Liver (tissue), 8 donors: ENCODE measurements at regions not wholly inside any gene's neighbourhood (a gene's known extent, or its start where the extent isn't known, plus 50 kb on each side); places are given as distances from the start of the nearest gene placed in this dataset.

Experiments used
- DNase-seq: peaks from one replicate; pipeline ENCODE4 v3.0.0-alpha.2; 2017; ENCODE audit warnings: low spot score
- H3K27ac ChIP-seq, 2 donors: one replicate each; pipeline ENCODE4 v1.7.0; 2013; ENCODE audit warnings: inconsistent platforms in 2 of 2, low read length in 2 of 2, control low read depth in 1 of 2, low read depth in 1 of 2, mild to moderate bottlenecking in 1 of 2
- H3K27me3 ChIP-seq, 4 donors: one replicate each; pipeline versions ENCODE4 v1.6.1 to v1.7.0; 2013; ENCODE audit warnings: low read length in 3 of 4, inconsistent platforms in 1 of 4, mild to moderate bottlenecking in 1 of 4, moderate library complexity in 1 of 4; ENCODE audit not compliant: control insufficient read depth in 4 of 4, insufficient read depth in 4 of 4
- H3K36me3 ChIP-seq, 4 donors: one replicate each; pipeline versions ENCODE4 v1.6.1 to v1.7.0; 2013; ENCODE audit warnings: low read length in 3 of 4, mild to moderate bottlenecking in 3 of 4, low read depth in 1 of 4, moderate library complexity in 1 of 4; ENCODE audit not compliant: control insufficient read depth in 4 of 4, insufficient read depth in 3 of 4
- H3K4me1 ChIP-seq, 4 donors: one replicate each; pipeline versions ENCODE4 v1.6.1 to v1.7.0; 2013; ENCODE audit warnings: low read length in 3 of 4, mild to moderate bottlenecking in 3 of 4, moderate library complexity in 1 of 4; ENCODE audit not compliant: control insufficient read depth in 4 of 4, insufficient read depth in 4 of 4
- H3K4me3 ChIP-seq, 3 donors: one replicate each; pipeline versions ENCODE4 v1.6.1 to v1.7.0; 2013; ENCODE audit warnings: low read length in 3 of 3, control low read depth in 1 of 3, low read depth in 1 of 3, mild to moderate bottlenecking in 1 of 3
- H3K9ac ChIP-seq, 2 donors: one replicate each; pipeline ENCODE4 v1.7.0; 2013; ENCODE audit warnings: low read length in 2 of 2, mild to moderate bottlenecking in 2 of 2, moderate library complexity in 2 of 2, control low read depth in 1 of 2, low read depth in 1 of 2
- H3K9me3 ChIP-seq, 4 donors: one replicate each; pipeline versions ENCODE4 v1.6.1 to v1.7.0; 2013; ENCODE audit warnings: low read length in 3 of 4; ENCODE audit not compliant: control insufficient read depth in 4 of 4
- ATF3 ChIP-seq: IDR thresholded peaks from 2 replicates; pipeline ENCODE4 v1.6.1; 2016; ENCODE audit warnings: antibody characterized with exemption
- EGR1 ChIP-seq, 2 donors: IDR thresholded peaks; 2 replicates each; pipeline ENCODE4 v1.6.1; 2016 to 2018; ENCODE audit warnings: antibody characterized with exemption in 2 of 2, low read depth in 2 of 2
- FOXA1 ChIP-seq: IDR thresholded peaks from 2 replicates; pipeline ENCODE4 v1.6.1; 2016; ENCODE audit warnings: antibody characterized with exemption
- FOXA2 ChIP-seq: IDR thresholded peaks from 2 replicates; pipeline ENCODE4 v1.6.1; 2016; ENCODE audit warnings: antibody characterized with exemption
- GABPA ChIP-seq, 2 donors: IDR thresholded peaks in 1 of 2; conservative IDR thresholded peaks in 1 of 2; 2 replicates each; pipeline ENCODE4 v1.6.1; 2016; ENCODE audit warnings: antibody characterized with exemption in 2 of 2, mild to moderate bottlenecking in 1 of 2, moderate library complexity in 1 of 2
- HNF4A ChIP-seq, 2 donors: conservative IDR thresholded peaks; 2 replicates each; pipeline ENCODE4 v1.6.1; 2016; ENCODE audit warnings: antibody characterized with exemption in 2 of 2, mild to moderate bottlenecking in 2 of 2
- HNF4G ChIP-seq: IDR thresholded peaks from 2 replicates; pipeline ENCODE4 v1.6.1; 2016; ENCODE audit warnings: antibody characterized with exemption
- JUND ChIP-seq, 2 donors: IDR thresholded peaks; 2 replicates each; pipeline ENCODE4 v1.6.1; 2016; ENCODE audit warnings: antibody characterized with exemption in 2 of 2
- MAX ChIP-seq: IDR thresholded peaks from 2 replicates; pipeline ENCODE4 v1.6.1; 2016; ENCODE audit warnings: antibody characterized with exemption
- NR2F2 ChIP-seq: IDR thresholded peaks from 2 replicates; pipeline ENCODE4 v1.6.1; 2016; ENCODE audit warnings: antibody characterized with exemption
- RAD21 ChIP-seq, 2 donors: IDR thresholded peaks; 2 replicates each; pipeline ENCODE4 v1.6.1; 2016; ENCODE audit warnings: antibody characterized with exemption in 2 of 2, mild to moderate bottlenecking in 2 of 2
- RXRA ChIP-seq, 2 donors: IDR thresholded peaks; 2 replicates each; pipeline ENCODE4 v1.6.1; 2017 to 2018; ENCODE audit warnings: antibody characterized with exemption in 2 of 2, mild to moderate bottlenecking in 1 of 2
- SP1 ChIP-seq: IDR thresholded peaks from 2 replicates; pipeline ENCODE4 v1.6.1; 2018; ENCODE audit warnings: antibody characterized with exemption, mild to moderate bottlenecking
- TAF1 ChIP-seq: conservative IDR thresholded peaks from 2 replicates; pipeline ENCODE4 v1.6.1; 2016; ENCODE audit warnings: antibody characterized with exemption, mild to moderate bottlenecking
- YY1 ChIP-seq: IDR thresholded peaks from 2 replicates; pipeline ENCODE4 v1.6.1; 2016; ENCODE audit warnings: antibody characterized with exemption, mild to moderate bottlenecking
- WGBS: extraction: QIAGEN DNeasy Blood & Tissue Kit; methylation state at CpG from one replicate; pipeline ENCODE4 v1.1.7; 2013; 5-methylcytosine and 5-hydroxymethylcytosine counted together
- TF ChIP-seq, protein P1 (sequence below): IDR thresholded peaks from 2 replicates; pipeline ENCODE4 v1.6.1; 2016; ENCODE audit warnings: antibody characterized with exemption
- TF ChIP-seq, protein P2 (sequence below): IDR thresholded peaks from 2 replicates; pipeline ENCODE4 v1.6.1; 2016; ENCODE audit warnings: antibody characterized with exemption, mild to moderate bottlenecking
- TF ChIP-seq, protein P3 (sequence below): fragments of 150-350 bp; IDR thresholded peaks from 2 replicates; pipeline ENCODE4 v1.5.1; 2017; ENCODE audit warnings: improper control_type of control experiment, low read depth, low read length; ENCODE audit not compliant: missing input control
- donor health status: healthy.
- donor health status: healthy.
- donor health status: healthy.
- donor health status: healthy.
- donor health status: healthy.

DNA sequence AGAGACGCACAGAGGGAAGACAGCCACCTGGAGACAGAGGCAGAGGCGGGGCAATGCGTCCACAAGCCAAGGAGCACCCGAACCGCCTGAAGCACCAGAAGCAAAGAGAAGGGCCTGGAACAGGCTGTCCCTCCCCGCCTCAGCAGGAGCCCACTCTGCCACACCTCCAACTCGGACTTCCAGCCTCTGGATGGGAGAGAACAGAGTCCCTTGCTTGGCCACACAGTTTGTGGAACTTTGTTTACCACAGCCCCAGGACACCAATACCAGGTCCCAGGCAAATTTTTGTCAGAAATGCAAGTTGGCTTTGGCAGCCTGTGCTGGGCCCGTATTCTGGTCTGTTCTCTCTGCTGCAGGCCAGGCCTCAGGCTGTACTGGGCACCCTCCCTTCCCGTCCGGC lies 87.5 kb upstream of the RPS6KA2 start:
- Histone ChIP-seq H3K4me3 (no peak overlapping the region), H3K27ac (no peak overlapping the region), H3K9ac (no peak overlapping the region), H3K9me3 (no peaks in the 10 kb centered on the region), H3K4me1 (no peaks in the 10 kb centered on the region), H3K36me3 (no peaks in the 10 kb centered on the region), H3K27me3 (no peaks in the 10 kb centered on the region)
- WGBS = 94% methylated on average over 10 of the region's 10 CpGs
- TF ChIP-seq HNF4G (no peak), GABPA (IDR thresholded peaks at IDR 0.05 in 1 of 2, conservative IDR thresholded peaks at IDR 0.05 in 1 of 2) (no peak)
- DNase-seq = no peak

GRCh38 chr6:166714187-166714510 lies 87.1 kb upstream of the RPS6KA2 start:
- no peak for DNase-seq
- H3K27ac ChIP-seq = no peak overlapping the region
- no peaks in the 10 kb centered on the region for H3K4me1 ChIP-seq
- no peaks in the 10 kb centered on the region for H3K9me3 ChIP-seq
- no peaks in the 10 kb centered on the region for H3K36me3 ChIP-seq
- H3K9ac ChIP-seq = no peak overlapping the region
- WGBS = 94% methylated on average over 2 of the region's 2 CpGs
- H3K4me3 ChIP-seq = no peak overlapping the region
- TF ChIP-seq SP1 = no peak
- H3K27me3 ChIP-seq = no peaks in the 10 kb centered on the region

DNA sequence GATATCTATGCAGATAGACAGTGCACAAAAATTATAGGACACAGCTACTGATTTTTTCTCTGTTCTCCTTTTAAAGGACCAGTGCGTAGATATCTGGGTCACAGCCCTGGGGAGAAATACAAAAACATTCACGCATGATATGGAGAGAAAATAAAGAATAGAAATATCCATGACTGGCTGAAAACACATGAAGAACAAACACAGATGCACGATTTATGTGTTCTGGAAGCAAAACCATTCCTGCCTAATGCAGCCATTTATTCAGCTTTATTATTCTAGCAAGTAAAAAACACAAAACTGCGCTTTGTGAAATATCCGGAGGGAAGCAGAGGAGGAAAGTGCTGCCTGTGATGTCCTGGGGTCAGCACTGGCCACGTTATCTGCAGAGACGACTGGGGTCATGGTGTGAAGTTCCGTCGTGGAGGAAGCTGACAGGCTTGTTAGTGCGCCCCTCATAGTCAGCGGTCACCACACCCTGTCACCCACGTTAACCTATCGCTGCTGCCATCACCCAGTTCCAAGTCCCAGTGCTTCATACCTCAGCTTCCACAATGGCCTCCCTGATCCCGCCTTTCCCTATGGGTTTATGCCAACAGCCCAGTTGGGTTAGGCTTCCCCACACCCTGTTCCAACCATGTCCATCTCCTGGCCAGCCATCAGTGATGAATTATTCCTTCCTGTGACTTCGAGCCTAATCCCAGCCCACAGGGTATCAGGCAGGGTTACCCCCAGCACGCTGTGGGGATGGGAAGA lies 86.6 kb upstream of the RPS6KA2 start:
- Histone ChIP-seq H3K4me3 (no peak overlapping the region), H3K27me3 (no peaks in the 10 kb centered on the region), H3K9me3 (no peaks in the 10 kb centered on the region), H3K4me1 (no peaks in the 10 kb centered on the region), H3K27ac (no peak overlapping the region), H3K9ac (no peak overlapping the region), H3K36me3 (no peaks in the 10 kb centered on the region)
- TF ChIP-seq FOXA1 = no peak
- TF ChIP-seq, protein P1, sequence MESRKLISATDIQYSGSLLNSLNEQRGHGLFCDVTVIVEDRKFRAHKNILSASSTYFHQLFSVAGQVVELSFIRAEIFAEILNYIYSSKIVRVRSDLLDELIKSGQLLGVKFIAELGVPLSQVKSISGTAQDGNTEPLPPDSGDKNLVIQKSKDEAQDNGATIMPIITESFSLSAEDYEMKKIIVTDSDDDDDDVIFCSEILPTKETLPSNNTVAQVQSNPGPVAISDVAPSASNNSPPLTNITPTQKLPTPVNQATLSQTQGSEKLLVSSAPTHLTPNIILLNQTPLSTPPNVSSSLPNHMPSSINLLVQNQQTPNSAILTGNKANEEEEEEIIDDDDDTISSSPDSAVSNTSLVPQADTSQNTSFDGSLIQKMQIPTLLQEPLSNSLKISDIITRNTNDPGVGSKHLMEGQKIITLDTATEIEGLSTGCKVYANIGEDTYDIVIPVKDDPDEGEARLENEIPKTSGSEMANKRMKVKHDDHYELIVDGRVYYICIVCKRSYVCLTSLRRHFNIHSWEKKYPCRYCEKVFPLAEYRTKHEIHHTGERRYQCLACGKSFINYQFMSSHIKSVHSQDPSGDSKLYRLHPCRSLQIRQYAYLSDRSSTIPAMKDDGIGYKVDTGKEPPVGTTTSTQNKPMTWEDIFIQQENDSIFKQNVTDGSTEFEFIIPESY = no peak
- no peak for TF ChIP-seq HNF4G
- TF ChIP-seq ATF3 = no peak
- no peak for TF ChIP-seq RAD21 (IDR thresholded peaks at IDR 0.05)
- TF ChIP-seq, protein P2, sequence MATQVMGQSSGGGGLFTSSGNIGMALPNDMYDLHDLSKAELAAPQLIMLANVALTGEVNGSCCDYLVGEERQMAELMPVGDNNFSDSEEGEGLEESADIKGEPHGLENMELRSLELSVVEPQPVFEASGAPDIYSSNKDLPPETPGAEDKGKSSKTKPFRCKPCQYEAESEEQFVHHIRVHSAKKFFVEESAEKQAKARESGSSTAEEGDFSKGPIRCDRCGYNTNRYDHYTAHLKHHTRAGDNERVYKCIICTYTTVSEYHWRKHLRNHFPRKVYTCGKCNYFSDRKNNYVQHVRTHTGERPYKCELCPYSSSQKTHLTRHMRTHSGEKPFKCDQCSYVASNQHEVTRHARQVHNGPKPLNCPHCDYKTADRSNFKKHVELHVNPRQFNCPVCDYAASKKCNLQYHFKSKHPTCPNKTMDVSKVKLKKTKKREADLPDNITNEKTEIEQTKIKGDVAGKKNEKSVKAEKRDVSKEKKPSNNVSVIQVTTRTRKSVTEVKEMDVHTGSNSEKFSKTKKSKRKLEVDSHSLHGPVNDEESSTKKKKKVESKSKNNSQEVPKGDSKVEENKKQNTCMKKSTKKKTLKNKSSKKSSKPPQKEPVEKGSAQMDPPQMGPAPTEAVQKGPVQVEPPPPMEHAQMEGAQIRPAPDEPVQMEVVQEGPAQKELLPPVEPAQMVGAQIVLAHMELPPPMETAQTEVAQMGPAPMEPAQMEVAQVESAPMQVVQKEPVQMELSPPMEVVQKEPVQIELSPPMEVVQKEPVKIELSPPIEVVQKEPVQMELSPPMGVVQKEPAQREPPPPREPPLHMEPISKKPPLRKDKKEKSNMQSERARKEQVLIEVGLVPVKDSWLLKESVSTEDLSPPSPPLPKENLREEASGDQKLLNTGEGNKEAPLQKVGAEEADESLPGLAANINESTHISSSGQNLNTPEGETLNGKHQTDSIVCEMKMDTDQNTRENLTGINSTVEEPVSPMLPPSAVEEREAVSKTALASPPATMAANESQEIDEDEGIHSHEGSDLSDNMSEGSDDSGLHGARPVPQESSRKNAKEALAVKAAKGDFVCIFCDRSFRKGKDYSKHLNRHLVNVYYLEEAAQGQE = no peak
- no peak for TF ChIP-seq HNF4A (conservative IDR thresholded peaks at IDR 0.05)
- TF ChIP-seq FOXA2 = no peak
- TF ChIP-seq GABPA (IDR thresholded peaks at IDR 0.05 in 1 of 2, conservative IDR thresholded peaks at IDR 0.05 in 1 of 2) = no peak
- TF ChIP-seq YY1 = no peak
- TF ChIP-seq, protein P3, sequence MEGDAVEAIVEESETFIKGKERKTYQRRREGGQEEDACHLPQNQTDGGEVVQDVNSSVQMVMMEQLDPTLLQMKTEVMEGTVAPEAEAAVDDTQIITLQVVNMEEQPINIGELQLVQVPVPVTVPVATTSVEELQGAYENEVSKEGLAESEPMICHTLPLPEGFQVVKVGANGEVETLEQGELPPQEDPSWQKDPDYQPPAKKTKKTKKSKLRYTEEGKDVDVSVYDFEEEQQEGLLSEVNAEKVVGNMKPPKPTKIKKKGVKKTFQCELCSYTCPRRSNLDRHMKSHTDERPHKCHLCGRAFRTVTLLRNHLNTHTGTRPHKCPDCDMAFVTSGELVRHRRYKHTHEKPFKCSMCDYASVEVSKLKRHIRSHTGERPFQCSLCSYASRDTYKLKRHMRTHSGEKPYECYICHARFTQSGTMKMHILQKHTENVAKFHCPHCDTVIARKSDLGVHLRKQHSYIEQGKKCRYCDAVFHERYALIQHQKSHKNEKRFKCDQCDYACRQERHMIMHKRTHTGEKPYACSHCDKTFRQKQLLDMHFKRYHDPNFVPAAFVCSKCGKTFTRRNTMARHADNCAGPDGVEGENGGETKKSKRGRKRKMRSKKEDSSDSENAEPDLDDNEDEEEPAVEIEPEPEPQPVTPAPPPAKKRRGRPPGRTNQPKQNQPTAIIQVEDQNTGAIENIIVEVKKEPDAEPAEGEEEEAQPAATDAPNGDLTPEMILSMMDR = no peak
- no peak for TF ChIP-seq RXRA (IDR thresholded peaks at IDR 0.05)
- TF ChIP-seq NR2F2 = no peak
- no peak for TF ChIP-seq JUND (IDR thresholded peaks at IDR 0.05)
- no peak for TF ChIP-seq MAX
- TF ChIP-seq SP1 = no peak
- no peak for TF ChIP-seq EGR1 (IDR thresholded peaks at IDR 0.05; ENCODE audit: low read depth in 2 of 2)
- TF ChIP-seq TAF1 = no peak
- DNase-seq = no peak
- 74% methylated on average over 16 of the region's 16 CpGs for WGBS
